22Rv1 (cell line): ENCODE measurements at regions not wholly inside any gene's neighbourhood (a gene's known extent, or its start where the extent isn't known, plus 50 kb on each side); places are given as distances from the start of the nearest gene placed in this dataset.

ENCODE experiments used
- ZFX ChIP-seq: fragments of 450-650 bp; IDR thresholded peaks from 2 replicates; pipeline ENCODE4 v1.6.1; 2017; ENCODE audit warnings: antibody characterized with exemption, borderline replicate concordance
- TF ChIP-seq, protein P1 (sequence below): fragments of 450-650 bp; IDR thresholded peaks from 2 replicates; pipeline ENCODE4 v1.5.1; 2017; ENCODE audit warnings: mild to moderate bottlenecking

DNA sequence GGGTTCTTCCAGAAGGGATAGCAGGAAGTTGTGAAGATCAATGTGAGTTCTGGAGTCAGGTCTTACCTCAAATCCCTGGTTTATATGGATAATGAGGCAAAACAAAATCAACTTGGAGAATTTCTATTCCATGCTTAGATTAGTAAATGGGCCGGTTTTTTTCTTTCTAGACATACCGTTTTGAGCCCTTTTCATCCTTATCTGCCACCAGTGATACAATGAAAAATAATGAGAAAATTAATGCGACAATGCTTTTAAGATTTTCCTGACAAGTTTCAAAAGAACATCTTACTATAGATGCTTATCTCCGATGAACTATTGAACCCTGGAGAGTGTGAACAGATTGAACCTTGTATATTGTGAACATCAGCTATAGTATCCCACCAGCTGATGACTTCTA is 262.7 kb downstream of the BTG1 start:
- TF ChIP-seq, protein P1, sequence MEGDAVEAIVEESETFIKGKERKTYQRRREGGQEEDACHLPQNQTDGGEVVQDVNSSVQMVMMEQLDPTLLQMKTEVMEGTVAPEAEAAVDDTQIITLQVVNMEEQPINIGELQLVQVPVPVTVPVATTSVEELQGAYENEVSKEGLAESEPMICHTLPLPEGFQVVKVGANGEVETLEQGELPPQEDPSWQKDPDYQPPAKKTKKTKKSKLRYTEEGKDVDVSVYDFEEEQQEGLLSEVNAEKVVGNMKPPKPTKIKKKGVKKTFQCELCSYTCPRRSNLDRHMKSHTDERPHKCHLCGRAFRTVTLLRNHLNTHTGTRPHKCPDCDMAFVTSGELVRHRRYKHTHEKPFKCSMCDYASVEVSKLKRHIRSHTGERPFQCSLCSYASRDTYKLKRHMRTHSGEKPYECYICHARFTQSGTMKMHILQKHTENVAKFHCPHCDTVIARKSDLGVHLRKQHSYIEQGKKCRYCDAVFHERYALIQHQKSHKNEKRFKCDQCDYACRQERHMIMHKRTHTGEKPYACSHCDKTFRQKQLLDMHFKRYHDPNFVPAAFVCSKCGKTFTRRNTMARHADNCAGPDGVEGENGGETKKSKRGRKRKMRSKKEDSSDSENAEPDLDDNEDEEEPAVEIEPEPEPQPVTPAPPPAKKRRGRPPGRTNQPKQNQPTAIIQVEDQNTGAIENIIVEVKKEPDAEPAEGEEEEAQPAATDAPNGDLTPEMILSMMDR: no peak
- no peak for TF ChIP-seq ZFX
